HG02763 (cell line): ENCODE measurements at regions not wholly inside any gene's neighbourhood (a gene's known extent, or its start where the extent isn't known, plus 50 kb on each side); places are given as distances from the start of the nearest gene placed in this dataset.
"Not testable (repeated sequence)": the region's sequence is repeated elsewhere in the genome, so short reads cannot be mapped to it uniquely, and the experiment has no call there.

Source experiments
- ATAC-seq: cut with Tn5 transposase; IDR thresholded peaks from one replicate; pipeline ENCODE4 v1.9.1; 2021; ENCODE audit warnings: mild to moderate bottlenecking, moderate library complexity; ENCODE audit not compliant: unreplicated experiment

GRCh38 chr2:180840641-180841040, 139.8 kb upstream of the UBE2E3 start:
- ATAC-seq: no peak

DNA sequence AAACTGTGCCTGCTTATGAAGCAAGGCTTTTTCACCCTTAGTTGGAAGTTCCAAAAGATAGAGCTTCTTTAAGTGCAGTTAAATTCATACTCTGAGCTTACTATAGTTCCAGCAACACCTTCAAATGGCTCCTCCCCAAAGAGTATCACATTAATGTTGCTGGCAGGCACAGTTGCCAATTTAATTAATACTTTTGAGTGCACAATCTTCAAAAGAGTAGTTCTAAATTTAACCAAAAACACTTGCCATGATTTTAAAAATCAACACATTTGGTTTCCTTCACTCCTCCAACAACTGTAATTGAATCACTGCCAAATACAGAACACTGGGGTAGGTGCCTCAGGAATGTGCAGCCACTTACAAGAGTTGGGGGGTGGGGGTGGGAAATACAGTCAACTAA, 150.6 kb upstream of the UBE2E3 start:
- ATAC-seq: no peak

GRCh38 chr2:180829261-180829660, 151.1 kb upstream of the UBE2E3 start:
- ATAC-seq: no peak

DNA sequence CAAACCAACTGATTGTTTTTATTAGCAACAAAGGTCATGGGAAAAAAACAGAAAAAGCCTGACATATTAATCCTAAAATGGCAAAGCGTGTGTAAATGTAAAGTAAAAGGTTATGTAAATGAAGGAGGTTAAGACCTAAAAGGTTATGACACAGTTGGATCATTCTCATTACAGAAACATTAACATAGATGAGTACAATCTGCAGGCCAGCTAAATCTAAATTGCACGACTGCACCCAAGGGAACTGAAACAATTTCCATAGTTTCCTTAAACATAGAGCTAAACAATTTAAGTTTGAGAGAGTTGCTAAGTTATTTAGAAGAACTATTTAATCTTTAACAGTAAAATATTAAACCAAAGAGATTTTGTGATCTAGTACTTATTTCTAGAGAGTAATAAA, 151.6 kb upstream of the UBE2E3 start:
- ATAC-seq: no peak

GRCh38 chr2:180823546-180824141, 156.8 kb upstream of the UBE2E3 start:
- ATAC-seq: no peak

- ATAC-seq: no peak
Observed at GRCh38 chr2:180819106-180819505, 161.3 kb upstream of the UBE2E3 start.

DNA sequence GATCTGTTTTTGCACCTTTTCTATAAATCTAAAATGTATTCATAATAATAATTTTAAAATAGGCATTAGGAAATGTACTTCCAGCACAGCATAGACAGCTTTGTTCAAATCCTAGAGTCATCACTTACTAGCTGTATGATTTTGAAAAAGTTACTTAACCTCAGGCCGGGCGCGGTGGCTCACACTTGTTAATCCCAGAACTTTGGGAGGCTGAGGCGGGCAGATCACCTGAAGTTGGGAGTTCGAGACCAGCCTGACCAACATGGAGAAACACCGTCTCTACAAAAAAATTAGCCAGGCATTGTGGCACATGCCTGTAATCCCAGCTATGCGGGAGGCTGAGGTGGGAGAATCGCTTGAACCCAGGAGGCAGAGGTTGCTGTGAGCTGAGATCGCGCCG, 161.7 kb upstream of the UBE2E3 start:
- not testable (repeated sequence) for ATAC-seq

GRCh38 chr2:180799141-180799540, 181.3 kb upstream of the UBE2E3 start:
- ATAC-seq: no peak

DNA sequence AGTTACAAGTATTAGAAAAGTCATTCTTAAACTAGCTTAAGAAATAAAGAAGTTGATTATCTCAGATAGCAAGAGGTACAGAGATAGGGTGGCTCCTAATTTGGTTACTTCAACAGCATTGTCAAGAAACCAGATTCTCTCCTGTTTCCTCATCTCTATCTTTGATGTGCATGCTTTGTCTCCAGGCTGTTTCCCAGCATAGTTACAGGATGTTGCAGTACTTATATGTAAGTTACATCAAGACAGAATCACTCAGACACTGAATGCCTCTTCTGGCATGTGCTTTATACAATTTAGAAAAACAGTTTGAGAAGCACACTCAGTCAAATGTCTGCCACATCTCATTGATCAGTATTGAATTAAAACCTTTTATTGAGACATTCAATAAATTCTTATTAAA, 189.5 kb upstream of the UBE2E3 start:
- no peak for ATAC-seq

GRCh38 chr2:180787330-180787729, 193.1 kb upstream of the UBE2E3 start:
- ATAC-seq: no peak

GRCh38 chr2:180781276-180781675, 199.1 kb upstream of the UBE2E3 start:
- no peak for ATAC-seq

DNA sequence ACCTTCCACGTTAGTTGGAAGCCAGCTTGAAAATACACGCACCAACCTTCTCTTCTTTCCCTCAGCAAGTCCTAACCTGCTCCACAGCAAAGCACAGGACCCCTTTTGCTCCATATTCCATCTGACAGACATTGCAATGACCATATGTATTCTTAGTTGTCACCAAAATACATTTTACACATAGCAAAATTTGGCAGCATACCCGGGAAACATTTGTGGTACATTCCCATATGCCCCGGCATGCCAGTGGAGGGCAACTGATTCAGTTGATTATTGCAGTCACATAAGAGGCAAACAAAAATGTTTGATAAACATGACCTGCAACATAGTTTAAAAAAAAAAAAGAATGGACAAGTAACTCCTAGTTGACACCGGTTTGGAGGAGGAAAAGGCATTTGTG, 202.1 kb upstream of the UBE2E3 start:
- ATAC-seq: no peak

DNA sequence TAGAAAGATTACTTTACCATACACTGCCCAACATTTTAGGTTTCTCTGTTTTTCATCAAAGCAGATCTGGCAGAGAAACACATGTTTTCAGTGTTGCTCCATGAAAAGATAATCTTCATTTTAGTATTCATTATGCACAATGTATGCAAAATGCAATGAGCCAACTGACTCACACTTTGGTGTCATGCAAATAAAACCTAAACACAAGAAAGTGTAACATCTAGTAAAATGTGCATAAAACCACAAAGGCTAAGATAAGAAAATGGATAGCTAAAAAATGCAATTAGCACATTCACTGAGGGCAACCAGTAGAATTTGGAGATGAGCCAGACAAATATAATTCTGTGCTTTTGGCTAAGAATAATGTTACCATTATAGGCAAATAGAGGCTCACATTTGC, 203.5 kb upstream of the UBE2E3 start:
- ATAC-seq: no peak

DNA sequence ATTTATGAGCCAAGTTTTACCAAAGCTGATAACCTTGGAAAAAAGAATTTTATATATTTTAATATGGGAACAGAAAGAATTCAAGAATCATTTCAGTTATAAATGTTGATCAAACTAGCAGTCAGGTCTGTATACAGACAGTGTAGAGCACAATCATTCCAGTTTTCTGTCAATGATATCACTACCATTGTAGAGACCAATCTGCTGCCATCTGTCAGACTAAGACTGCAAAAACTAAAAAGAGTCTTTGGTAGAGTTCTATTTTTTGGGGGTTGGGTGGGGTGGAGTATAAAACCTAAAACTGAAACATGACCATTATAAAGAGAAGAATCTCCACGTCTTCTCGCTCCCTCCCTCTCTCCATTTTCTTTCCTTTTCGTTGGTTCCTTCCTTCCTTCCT, 204.7 kb upstream of the UBE2E3 start:
- no peak for ATAC-seq

DNA sequence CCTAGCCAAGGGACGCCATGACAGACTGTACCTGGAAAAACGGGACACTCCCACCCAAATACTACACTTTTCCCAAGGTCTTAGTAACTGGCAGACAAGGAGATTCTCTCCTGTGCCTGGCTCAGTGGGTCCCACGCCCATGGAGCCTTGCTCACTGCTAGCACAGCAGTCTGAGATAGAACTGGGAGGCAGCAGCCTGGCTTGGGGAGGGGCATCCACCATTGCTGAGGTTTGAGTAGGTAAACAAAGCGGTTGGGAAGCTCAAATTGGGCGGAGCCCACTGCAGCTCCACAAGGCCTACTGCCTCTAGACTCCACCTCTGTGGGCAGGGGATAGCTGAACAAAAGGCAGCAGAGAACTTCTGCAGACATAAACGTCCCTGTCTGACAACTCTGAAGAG, 215.1 kb upstream of the UBE2E3 start:
- ATAC-seq: not testable (repeated sequence)

DNA sequence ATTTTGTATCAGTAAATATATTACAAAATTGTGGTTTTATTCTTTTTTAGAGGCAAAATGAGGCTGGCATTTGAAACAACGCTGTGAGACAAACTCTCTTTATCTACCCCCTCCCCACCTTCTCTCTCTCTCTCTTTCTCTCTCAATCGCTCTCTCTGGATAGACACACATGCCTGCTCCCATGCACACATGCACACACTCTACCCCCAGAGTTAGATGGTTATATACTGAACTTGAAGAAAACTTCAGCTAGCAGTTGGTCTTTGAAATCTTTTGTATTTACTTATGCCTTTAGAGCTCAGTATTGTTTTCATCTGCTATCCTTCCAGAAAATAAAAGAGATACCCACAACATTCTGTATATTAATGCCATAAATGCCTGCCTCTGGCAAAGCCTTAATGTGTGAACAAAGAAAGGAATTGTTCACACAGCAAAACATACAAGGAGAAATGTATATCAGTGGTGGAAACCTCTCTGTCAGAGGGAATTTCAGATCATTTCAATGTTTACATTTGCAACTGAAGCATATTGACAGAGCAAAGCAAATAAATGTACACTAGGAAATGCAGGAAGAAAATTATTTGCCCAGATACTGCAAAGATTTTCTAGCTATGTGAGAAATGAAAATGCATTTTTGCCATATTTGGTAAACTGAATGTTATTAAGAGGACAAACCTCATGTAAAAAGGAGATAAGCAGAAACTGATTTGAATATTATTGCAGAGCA, 217.0 kb upstream of the UBE2E3 start:
- no peak for ATAC-seq

DNA sequence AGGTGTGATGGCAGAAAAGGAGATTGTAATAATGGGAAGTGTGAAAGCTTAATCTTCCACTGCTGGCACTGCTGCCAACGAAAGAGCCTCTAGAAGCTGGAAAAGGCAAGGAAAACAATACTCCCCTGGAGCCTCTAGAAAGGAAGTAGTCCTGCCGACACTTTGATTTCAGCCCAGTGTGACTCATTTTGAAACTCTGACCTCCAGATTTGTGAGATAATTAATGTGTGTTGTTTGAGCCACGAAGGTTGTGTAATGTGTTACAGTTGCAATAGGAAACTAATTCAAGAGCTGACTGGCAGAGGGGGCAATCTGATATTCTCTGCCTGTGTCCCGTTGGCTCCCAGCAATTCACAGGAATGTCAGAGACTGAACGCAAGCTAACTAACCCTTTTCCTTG, 219.2 kb upstream of the UBE2E3 start:
- no peak for ATAC-seq

- ATAC-seq: no peak
Observed at GRCh38 chr2:180759631-180760030, 220.8 kb upstream of the UBE2E3 start.

DNA sequence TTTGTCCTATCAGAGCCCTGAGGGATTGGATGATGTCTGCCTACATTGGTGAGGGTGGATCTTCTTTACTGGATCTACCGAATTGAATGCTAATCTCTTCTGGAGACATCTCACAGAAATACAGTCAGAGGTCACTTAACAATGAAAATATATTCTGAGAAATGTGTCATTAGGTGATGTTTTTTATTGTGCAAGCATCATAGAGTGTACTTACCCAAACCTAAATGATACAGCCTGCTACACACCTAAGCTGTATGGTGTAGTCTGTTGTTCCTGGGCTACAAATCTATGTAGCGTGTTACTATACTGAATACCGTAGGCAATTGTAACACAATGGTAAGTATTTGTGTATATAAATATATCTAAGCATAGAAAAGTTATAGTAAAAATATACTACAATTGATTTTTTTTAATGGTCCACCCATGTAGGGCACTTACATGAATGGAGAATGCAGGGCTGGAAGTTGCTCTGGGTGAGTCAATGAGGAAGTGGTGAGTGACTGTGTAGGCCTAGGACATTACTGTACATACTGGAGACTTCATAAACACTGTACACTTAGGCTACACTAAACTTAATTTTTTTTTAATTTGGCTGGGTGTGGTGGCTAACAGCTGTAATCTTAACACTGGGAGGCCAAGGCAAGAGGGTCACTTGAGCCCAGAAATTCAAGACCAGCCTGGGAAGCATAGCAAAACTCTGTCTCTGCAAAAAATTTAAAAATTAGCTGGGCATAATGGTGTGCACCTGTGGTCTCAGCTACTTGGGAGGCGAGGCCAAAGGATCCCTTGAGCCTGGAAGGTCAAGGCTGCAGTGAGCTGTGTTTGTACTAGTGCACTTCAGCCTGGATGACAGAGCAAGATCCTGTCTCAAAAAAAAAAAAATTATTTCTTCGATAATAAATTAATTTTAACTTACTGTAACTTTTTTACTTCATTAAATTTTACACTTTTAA, 226.3 kb upstream of the UBE2E3 start:
- ATAC-seq: no peak

DNA sequence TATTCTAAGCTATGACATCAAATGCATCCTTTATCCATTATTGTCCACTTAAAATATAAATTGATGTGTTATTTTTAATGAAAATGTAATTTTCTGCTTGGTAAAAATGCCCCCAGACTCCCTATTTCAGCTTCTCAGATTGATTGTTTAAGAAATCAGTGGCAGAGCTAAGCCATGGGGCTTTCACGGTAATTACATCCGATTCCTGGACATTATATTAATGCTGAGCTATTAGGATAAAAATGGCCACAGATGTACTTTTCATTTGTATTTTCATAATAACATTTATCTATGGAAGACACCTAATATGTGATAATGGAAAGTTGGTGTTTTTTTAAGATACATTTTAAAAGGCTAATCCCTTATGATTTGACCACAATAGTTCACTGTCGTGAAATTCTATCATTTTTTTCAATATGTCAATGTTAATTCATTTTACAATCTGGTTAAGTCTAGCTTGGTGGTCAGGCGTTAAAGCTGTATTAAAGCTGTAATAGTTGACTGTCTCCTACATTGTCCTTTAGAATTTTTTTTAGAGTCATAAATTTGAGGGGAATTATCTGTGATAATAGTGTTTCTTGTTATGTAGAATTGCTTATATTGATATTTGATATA, 229.0 kb upstream of the UBE2E3 start:
- ATAC-seq: no peak

DNA sequence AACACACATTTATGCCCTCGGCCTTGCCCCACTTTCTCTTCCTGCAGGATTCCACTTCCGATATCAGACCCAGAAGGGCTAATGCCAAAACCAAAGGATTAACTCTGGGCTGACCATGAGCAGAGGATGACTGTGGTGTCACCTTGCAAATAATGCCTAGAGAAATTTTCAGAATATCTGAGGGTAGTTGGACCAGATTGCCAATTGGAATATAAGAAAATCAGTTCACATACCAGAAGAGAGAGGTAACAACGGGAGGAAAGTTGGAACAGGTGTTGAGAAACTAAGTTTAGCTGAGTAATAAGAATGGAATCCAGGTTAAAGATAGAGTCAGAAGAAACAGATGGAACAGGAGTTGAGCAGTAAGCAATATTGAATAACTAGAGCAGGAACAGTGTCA, 232.7 kb upstream of the UBE2E3 start:
- no peak for ATAC-seq
